PC-9 (cell line): ENCODE measurements at regions not wholly inside any gene's neighbourhood (a gene's known extent, or its start where the extent isn't known, plus 50 kb on each side); places are given as distances from the start of the nearest gene placed in this dataset.

Source experiments
- EZH2 ChIP-seq: fragments of 200-600 bp; sonication (generic); IDR thresholded peaks from 2 replicates; pipeline ENCODE4 v1.8.0; 2017; ENCODE audit warnings: antibody characterized with exemption, low read depth
- TF ChIP-seq, protein P1 (sequence below): fragments of 200-600 bp; sonication (generic); conservative IDR thresholded peaks from 2 replicates; pipeline ENCODE4 v1.6.1; 2017; ENCODE audit warnings: mixed run types, antibody characterized with exemption, mild to moderate bottlenecking, moderate library complexity

DNA sequence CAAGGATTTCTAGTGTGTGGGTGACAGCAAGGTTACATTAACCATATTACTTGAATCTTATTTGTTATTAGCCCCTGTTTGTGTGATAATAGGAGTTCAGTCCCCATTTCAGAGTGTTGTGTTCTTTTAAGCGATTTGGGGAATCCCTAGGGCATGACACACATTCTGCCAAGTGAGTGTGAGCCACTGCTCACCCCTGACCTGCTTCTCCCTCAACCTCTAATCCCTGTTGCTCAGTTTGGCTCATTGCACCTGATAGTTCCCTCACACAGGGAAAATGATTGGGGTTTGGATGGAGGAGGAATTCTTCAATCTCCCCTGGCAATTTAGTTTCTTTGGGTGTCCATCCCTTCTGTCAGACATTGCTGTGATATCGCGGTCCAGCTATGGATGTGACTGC lies 149.2 kb downstream of the DMRTA1 start:
- TF ChIP-seq, protein P1, sequence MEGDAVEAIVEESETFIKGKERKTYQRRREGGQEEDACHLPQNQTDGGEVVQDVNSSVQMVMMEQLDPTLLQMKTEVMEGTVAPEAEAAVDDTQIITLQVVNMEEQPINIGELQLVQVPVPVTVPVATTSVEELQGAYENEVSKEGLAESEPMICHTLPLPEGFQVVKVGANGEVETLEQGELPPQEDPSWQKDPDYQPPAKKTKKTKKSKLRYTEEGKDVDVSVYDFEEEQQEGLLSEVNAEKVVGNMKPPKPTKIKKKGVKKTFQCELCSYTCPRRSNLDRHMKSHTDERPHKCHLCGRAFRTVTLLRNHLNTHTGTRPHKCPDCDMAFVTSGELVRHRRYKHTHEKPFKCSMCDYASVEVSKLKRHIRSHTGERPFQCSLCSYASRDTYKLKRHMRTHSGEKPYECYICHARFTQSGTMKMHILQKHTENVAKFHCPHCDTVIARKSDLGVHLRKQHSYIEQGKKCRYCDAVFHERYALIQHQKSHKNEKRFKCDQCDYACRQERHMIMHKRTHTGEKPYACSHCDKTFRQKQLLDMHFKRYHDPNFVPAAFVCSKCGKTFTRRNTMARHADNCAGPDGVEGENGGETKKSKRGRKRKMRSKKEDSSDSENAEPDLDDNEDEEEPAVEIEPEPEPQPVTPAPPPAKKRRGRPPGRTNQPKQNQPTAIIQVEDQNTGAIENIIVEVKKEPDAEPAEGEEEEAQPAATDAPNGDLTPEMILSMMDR = no peak
- TF ChIP-seq EZH2 = no peak
